IPS-NIHi7 (cell line): ENCODE measurements at regions not wholly inside any gene's neighbourhood (a gene's known extent, or its start where the extent isn't known, plus 50 kb on each side); places are given as distances from the start of the nearest gene placed in this dataset.

Source experiments
- DNase-seq: peaks from one replicate; pipeline ENCODE4 v3.0.0; 2012; ENCODE audit warnings: mixed read lengths; ENCODE audit errors: extremely low spot score

DNA sequence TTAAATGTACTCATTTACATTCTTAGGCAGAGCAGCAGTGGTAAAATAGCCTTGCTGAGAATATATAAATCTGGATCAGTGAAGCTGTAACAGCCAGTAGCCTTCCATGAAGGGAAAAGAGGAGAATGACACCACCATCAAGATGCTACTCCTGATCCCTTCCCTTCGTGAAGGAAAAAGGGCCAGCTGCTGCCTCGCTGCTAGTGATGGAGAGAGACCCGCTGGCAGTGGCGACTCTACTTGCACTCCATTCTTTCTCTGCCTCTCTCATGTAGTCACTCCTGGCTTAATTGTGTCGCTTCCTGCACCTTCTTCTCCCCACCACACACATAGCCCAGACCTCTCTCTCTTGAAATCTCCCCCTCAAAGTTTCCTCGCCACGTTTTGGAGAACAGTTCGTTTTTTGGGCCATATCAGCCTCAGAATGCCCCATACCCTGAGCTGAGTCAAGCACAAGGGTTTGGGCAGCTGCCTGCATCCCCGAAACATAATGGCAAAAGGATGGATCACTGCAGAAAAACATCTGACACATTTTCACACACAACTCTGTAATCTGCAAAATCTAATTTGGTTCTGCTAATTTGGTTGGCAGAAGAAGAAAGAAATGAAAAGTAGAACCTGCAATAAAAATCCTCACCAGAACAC is 460.3 kb upstream of the IL12A start:
- no peak for DNase-seq

GRCh38 chr3:159532577-159532976 is 456.1 kb upstream of the IL12A start:
- DNase-seq = no peak

DNA sequence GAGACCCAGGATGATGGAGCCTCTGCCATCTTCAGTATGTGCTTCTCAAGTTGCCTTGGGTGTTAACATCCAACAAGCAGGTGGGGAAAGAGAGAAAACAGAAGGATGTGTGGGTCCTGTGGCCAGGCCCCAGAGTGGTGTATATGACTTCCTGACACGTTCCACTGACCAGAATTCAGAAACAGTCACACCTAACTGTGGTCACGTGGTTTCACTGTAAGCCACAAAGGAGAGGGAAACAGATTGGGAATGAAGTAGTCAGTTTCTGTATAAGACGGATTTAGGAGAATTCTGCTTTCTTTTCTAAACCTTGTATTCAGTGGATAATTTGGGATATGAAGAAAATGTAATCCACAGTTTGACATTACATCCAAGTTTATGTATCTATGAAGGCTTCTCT is 454.1 kb upstream of the IL12A start:
- DNase-seq = no peak

DNA sequence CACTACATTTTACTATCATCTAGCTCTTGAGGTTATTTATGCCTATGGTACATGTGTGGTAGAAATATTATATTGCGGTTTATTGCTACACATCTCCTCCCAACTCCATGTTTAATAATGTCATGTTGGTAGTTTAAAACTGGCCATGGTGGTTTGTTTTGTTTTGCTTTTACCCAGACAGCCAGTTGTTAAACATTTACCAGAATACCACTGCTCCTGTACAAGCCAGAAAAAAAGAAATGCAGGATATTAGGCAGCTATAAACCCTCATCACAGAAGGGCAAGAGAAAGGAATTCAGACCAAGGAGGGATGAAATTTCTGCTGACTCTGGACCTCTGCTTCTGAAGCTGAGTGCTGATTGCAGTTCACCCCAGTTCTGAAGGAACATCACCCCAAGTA is 451.8 kb upstream of the IL12A start:
- no peak for DNase-seq

DNA sequence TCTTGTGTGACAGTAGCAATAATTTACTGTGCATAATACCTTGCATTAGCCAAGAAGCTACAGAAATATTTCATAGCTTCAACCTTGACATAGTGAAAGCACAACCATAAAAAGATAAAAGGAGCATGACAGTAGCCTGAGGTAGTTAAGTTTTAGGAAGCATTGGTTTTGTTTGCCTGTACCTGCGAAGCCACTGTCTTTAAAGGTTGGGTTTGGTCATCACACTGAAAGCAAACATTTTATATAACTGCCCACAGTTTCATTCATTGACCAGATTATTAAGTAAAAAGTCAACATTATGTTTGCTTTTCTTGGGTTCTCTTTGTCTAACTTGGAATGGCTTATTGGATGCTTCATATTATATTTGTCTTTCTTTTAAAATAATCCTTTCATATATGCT is 450.1 kb upstream of the IL12A start:
- DNase-seq = no peak

DNA sequence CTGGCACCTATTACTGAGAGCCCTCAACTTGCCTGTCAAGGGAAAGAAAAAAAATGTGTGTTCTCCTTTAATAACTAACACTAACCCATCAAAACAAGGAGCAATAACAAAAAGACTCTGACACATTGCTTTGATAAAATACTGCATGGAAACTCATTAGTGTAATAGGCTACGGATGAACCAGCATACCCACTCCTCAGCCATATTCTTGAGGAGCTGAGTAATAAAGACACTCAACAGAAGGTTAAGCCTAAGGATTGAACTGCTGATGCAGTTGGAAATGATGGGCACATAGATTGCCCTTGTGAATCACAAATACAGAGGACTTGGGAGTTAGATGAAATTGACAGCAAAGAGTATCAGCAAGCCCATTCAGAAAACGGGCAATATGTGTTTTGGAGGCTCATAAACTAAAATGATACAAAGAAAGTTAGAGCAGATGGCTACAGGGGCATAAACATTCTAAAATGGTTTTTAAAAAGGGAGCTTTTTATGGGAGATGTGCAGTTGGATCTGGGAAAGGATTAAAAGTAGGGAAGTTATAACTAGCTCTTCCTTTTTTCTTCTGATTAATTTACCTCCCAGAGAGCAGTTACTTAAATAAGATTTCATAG is 447.6 kb upstream of the IL12A start:
- DNase-seq = no peak

GRCh38 chr3:159548675-159549335 is 439.8 kb upstream of the IL12A start:
- DNase-seq = no peak

- DNase-seq = no peak
These were observed 433.4 kb upstream of the IL12A start for GRCh38 chr3:159555205-159555604.

- DNase-seq = no peak
These were observed 428.9 kb upstream of the IL12A start for GRCh38 chr3:159559771-159560170.

- DNase-seq = peak; percentile 27
These were observed 428.2 kb upstream of the IL12A start for GRCh38 chr3:159560214-159560979.

DNA sequence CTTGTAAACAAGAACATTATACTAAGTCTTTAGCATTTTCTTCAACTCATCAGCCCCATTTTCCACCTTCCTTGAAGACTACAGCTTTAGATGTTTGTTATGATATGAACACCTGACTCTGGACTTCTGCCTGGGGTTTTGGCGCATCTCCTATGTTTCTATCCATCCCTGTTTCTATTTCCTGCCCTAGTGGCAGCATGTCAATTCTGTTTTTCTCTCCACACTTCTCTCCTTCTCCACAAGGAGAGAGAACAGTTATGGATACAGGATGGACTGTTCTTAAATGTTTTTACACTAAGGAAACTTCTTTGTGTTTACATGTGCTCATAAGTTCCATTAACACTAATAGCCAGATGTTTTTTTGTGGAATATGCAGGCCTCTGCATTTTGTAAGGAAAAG is 423.3 kb upstream of the IL12A start:
- DNase-seq = no peak

DNA sequence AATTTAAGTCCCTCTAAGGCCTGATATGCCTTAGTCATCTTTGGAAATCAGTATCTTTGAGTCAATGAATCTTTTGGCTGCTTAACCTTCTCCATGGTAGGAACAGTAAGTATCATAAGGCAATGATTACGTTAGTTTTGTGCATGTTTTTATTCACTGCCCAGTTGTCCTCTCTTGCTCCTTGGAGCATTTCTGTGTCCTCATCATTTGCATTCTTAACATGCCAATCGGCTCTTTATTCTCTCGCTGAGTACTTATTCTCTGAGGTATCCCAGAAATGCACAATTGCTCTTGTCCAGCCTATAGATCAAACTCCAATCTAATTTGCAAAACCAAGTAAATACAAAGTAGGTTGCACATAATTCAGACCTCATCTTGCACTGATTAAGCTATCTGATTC is 405.0 kb upstream of the IL12A start:
- no peak for DNase-seq

DNA sequence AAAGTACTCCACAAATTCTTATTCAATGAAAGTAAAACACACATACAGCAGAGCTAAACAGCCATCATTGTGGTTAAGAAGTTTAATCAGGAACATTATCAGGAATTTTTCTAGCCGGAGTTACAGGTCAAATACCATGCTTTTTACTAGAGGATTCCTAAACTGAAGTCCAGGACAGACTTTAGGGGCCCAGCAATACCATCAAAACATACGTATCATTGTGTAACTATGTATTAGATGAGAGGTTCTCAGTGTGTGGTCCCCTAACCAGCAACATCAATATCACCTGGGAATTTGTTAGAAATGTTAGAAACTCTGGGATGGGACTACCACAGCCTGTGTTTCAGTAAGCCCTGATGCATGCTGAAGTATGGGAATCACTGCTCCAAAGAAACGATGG is 404.2 kb upstream of the IL12A start:
- DNase-seq = no peak

GRCh38 chr3:159586571-159587202 is 401.9 kb upstream of the IL12A start:
- DNase-seq = peak; percentile 81

DNA sequence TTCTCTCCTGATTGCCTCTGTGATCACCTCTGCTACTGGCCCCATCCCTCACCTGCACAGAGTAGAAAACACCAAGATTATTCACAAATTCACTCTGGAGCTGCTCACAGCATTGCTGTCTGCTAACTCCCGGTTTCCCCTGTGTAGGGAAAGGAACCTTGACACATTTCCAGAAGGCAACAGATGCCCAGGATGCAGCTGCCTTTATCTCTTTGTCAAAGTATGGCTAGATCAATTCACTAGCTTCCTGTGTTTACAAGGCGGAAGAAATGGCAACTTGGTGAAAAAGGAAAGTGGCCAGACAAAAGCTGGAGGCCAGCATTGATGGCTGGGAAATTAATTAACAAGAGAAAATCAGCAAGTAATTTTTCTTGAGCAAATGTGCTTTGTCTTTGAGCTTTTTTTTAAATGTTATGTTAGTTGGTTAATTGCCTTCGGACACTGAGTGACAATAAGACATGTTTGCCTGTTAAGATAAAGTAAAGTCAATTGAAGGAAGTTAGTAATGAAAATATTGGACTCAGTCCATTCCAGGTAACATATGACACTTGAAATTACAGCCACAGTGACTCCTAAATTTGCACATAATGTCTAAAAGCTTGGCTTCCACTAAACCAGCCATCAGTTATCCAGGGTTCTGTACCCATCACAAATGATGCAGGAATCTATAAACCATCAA is 394.6 kb upstream of the IL12A start:
- DNase-seq = no peak

GRCh38 chr3:159600291-159600690 is 388.3 kb upstream of the IL12A start:
- no peak for DNase-seq

- DNase-seq = no peak
These were observed 384.5 kb upstream of the IL12A start for GRCh38 chr3:159604151-159604581.

DNA sequence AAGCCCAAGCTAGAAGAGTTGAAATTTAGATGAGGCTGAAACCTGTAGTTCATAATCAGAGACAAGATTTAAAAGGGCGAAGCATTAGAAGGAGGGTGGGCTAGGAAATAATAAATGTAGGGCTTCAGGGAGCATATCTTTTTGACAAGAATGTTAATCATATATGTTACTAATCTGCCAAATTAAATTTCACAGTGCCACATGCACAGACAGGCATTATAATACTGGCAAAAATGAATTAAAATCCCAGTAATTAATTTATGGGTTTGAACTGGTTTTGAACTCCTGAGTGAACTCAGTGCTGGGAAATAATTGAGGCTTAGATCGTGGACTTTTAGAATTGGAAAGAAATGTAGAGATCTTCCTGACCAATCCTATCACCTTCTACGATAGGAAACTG is 383.5 kb upstream of the IL12A start:
- no peak for DNase-seq

DNA sequence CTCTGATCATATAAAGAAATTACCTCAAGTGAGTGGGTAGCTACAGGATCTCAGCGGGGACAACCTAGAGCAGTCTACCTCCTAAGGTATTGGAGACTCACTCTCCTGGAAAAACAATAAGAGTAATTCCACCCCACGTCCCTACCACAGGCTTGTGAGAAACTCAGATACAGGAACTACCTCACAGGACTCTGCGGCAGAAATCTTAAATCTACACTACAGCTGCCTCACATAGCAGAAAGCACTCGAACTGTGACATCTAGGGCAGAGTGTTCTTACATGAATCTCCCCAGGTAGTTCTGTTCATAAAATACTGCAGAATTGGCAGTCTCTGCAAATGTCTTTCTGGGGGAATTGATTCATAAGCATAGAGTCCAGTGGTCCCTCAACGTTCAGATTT is 382.9 kb upstream of the IL12A start:
- DNase-seq = no peak

- DNase-seq = no peak
These were observed 380.8 kb upstream of the IL12A start for GRCh38 chr3:159607856-159608255.

DNA sequence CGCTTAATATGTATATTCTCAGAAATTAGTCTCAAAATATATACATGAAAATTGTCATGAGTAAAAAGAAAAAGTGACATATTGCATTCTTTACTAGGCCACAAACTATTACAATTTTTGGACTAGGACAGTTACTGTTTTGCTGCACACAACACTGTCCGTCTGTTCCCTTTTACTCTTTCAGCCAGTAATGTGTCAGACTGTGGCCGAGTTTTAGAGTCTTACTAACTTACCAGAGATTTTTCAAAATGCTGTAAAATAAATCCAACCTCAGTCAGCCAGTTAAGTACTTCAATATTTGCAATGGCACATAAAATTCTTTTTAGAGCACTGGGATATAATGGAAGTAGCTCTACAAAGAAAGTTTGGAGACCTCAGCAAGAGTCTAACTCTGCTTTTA is 380.3 kb upstream of the IL12A start:
- DNase-seq = no peak

- no peak for DNase-seq
These were observed 379.0 kb upstream of the IL12A start for GRCh38 chr3:159609625-159610024.
